ENCODE measurements at regions not wholly inside any gene's neighbourhood (a gene's known extent, or its start where the extent isn't known, plus 50 kb on each side); places are given as distances from the start of the nearest gene placed in this dataset.

DNA sequence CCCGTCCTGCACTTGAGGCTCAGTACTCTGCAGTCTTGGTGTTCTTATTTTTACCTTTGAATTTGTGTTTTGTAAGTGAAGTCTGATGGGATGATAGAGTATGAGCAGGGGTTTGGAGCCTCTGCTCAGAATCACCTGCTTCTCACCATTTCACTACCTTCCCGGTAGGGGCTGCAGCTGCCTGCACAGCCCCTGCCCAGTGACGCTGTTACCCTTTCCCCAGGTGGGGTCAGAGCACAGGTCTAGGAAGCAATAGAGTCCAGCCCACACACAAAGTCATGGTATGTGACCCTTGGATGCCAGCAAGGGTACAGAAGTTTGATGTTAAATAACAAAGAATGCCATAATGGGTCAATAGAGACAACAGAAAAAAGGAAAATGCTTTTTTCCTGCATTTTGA lies 101.8 kb upstream of the TCF21 start:
- no peak for TF ChIP-seq POLR2AphosphoS5 (IDR thresholded peaks at IDR 0.05; ENCODE audit: insufficient read depth, low read depth, low read length)
- TF ChIP-seq, protein P1, sequence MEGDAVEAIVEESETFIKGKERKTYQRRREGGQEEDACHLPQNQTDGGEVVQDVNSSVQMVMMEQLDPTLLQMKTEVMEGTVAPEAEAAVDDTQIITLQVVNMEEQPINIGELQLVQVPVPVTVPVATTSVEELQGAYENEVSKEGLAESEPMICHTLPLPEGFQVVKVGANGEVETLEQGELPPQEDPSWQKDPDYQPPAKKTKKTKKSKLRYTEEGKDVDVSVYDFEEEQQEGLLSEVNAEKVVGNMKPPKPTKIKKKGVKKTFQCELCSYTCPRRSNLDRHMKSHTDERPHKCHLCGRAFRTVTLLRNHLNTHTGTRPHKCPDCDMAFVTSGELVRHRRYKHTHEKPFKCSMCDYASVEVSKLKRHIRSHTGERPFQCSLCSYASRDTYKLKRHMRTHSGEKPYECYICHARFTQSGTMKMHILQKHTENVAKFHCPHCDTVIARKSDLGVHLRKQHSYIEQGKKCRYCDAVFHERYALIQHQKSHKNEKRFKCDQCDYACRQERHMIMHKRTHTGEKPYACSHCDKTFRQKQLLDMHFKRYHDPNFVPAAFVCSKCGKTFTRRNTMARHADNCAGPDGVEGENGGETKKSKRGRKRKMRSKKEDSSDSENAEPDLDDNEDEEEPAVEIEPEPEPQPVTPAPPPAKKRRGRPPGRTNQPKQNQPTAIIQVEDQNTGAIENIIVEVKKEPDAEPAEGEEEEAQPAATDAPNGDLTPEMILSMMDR (IDR thresholded peaks at IDR 0.05; ENCODE audit: extremely low read depth in 1 of 2, insufficient read depth in 1 of 2, low read depth in 1 of 2, low read length in 2 of 2), result no peak
- TF ChIP-seq POLR2A (IDR thresholded peaks at IDR 0.05; ENCODE audit: low read depth, low read length), result no peak
- TF ChIP-seq EZH2 (IDR thresholded peaks at IDR 0.05; ENCODE audit: borderline replicate concordance, low read depth, low read length, severe bottlenecking), result no peak
- no peak for TF ChIP-seq FOS (IDR thresholded peaks at IDR 0.05; ENCODE audit: borderline replicate concordance, insufficient read depth, low read length)
- TF ChIP-seq JUN (IDR thresholded peaks at IDR 0.05; ENCODE audit: borderline replicate concordance, insufficient read depth, insufficient read length, low read depth), result no peak
- no peak for TF ChIP-seq MYC (IDR thresholded peaks at IDR 0.05; ENCODE audit: low read depth, low read length)
